ENCODE measurements at regions not wholly inside any gene's neighbourhood (a gene's known extent, or its start where the extent isn't known, plus 50 kb on each side); places are given as distances from the start of the nearest gene placed in this dataset.

- TF ChIP-seq CTCF (IDR thresholded peaks at IDR 0.05) (no peak), POLR2A (IDR thresholded peaks at IDR 0.05) (no peak)
These were observed 114.9 kb upstream of the EEPD1 start for GRCh38 chr7:36038063-36038721.
